WTC11 (cell line): ENCODE measurements at regions not wholly inside any gene's neighbourhood (a gene's known extent, or its start where the extent isn't known, plus 50 kb on each side); places are given as distances from the start of the nearest gene placed in this dataset.

Source experiments
- ATF1 ChIP-seq: sonication (generic); formaldehyde crosslinking; IDR thresholded peaks from 2 replicates; pipeline ENCODE4 v1.8.1; 2023; ENCODE audit warnings: mild to moderate bottlenecking, moderate library complexity, missing genetic modification reagents
- ATF3 ChIP-seq: sonication (generic); formaldehyde crosslinking; conservative IDR thresholded peaks from 2 replicates; pipeline ENCODE4 v1.8.1; 2022; ENCODE audit warnings: mild to moderate bottlenecking, missing genetic modification reagents
- CBFB ChIP-seq: sonication (generic); formaldehyde crosslinking; IDR thresholded peaks from 2 replicates; pipeline ENCODE4 v1.8.1; 2022; ENCODE audit warnings: mild to moderate bottlenecking, low read depth, missing genetic modification reagents
- CTCF ChIP-seq: fragments of 200-600 bp; IDR thresholded peaks from 2 replicates; pipeline ENCODE4 v1.8.0; 2022; ENCODE audit warnings: antibody characterized with exemption
- FOXJ3 ChIP-seq: sonication (generic); formaldehyde crosslinking; IDR thresholded peaks from 2 replicates; pipeline ENCODE4 v1.9.0; 2021; ENCODE audit warnings: missing genetic modification reagents, mild to moderate bottlenecking, borderline replicate concordance
- FOXP4 ChIP-seq: sonication (generic); formaldehyde crosslinking; IDR thresholded peaks from 2 replicates; pipeline ENCODE4 v1.8.0; 2022; ENCODE audit warnings: mild to moderate bottlenecking, missing genetic modification reagents
- MAX ChIP-seq: sonication (generic); formaldehyde crosslinking; IDR thresholded peaks from 2 replicates; pipeline ENCODE4 v1.8.0; 2022; ENCODE audit warnings: mild to moderate bottlenecking, missing genetic modification reagents
- SMAD3 ChIP-seq: sonication (generic); formaldehyde crosslinking; IDR thresholded peaks from 2 replicates; pipeline ENCODE4 v1.8.0; 2022; ENCODE audit warnings: missing genetic modification reagents, mild to moderate bottlenecking, borderline replicate concordance
- ZNF121 ChIP-seq: sonication (generic); formaldehyde crosslinking; IDR thresholded peaks from 2 replicates; pipeline ENCODE4 v1.8.0; 2023; ENCODE audit warnings: missing genetic modification reagents

GRCh38 chr12:132436791-132437251, 53.1 kb upstream of the FBRSL1 start:
- TF ChIP-seq ATF3, result no peak
- TF ChIP-seq ATF1 (CRISPR knock-in tag), result no peak
- no peak for TF ChIP-seq CTCF
- no peak for TF ChIP-seq FOXP4 (CRISPR knock-in tag)
- TF ChIP-seq SMAD3 (CRISPR knock-in tag), result no peak
- no peak for TF ChIP-seq CBFB (CRISPR knock-in tag)
- TF ChIP-seq ZNF121 (CRISPR knock-in tag), result no peak
- TF ChIP-seq MAX (CRISPR knock-in tag), result no peak
- no peak for TF ChIP-seq FOXJ3
